PC-9 (cell line): ENCODE measurements at regions not wholly inside any gene's neighbourhood (a gene's known extent, or its start where the extent isn't known, plus 50 kb on each side); places are given as distances from the start of the nearest gene placed in this dataset.

Experiments
- BruUV-seq: library from RNA; stranded (reverse); fragments of 400-500 nt; replicated peaks from 2 replicates; lab custom pipeline; 2021; lab: Mats Ljungman, UMichigan
- CTCF ChIA-PET: fragments of 300-600 bp; sonication (Branson Sonifier 250); formaldehyde crosslinking; loops from one replicate; lab custom pipeline; 2022; ENCODE audit warnings: antibody characterized with exemption; lab: Charles Lee
- POLR2A ChIA-PET: fragments of 300-600 bp; sonication (Branson Sonifier 250); formaldehyde crosslinking; loops from one replicate; lab custom pipeline; 2022; ENCODE audit warnings: antibody characterized with exemption; ENCODE audit not compliant: unreplicated experiment; lab: Charles Lee
- DNase-seq, 2 experiments: peaks; one replicate each; pipeline versions ENCODE4 v3.0.0 to v3.0.0-alpha.2; 2015 to 2022; ENCODE audit warnings: mixed read lengths in 1 of 2
- H2AFZ ChIP-seq: fragments of 200-600 bp; sonication (generic); 2 replicates; pipeline ENCODE4 v1.8.1; 2017; ENCODE audit warnings: antibody characterized with exemption
- H3F3A ChIP-seq: fragments of 200-600 bp; sonication (generic); 2 replicates; pipeline ENCODE4 v1.8.1; 2017; ENCODE audit warnings: antibody characterized with exemption, mild to moderate bottlenecking, low read depth; ENCODE audit not compliant: insufficient read depth
- H3K27ac ChIP-seq: fragments of 200-600 bp; sonication (generic); 2 replicates; pipeline ENCODE4 v1.6.1; 2016; ENCODE audit warnings: mixed run types
- H3K27me3 ChIP-seq: fragments of 200-600 bp; sonication (generic); 2 replicates; pipeline ENCODE4 v1.6.1; 2016; ENCODE audit warnings: low read depth, mixed run types; ENCODE audit not compliant: insufficient read depth
- H3K36me3 ChIP-seq: fragments of 200-600 bp; sonication (generic); 2 replicates; pipeline ENCODE4 v1.6.1; 2016; ENCODE audit warnings: low read depth, mixed run types
- H3K4me1 ChIP-seq: fragments of 200-600 bp; sonication (generic); replicated peaks from 2 replicates; pipeline ENCODE4 v1.6.1; 2016; ENCODE audit warnings: mixed run types; ENCODE audit not compliant: insufficient read depth
- H3K4me2 ChIP-seq: fragments of 200-600 bp; sonication (generic); 2 replicates; pipeline ENCODE4 v1.6.1; 2017; ENCODE audit warnings: mixed run types
- H3K4me3 ChIP-seq: fragments of 200-600 bp; sonication (generic); 2 replicates; pipeline ENCODE4 v1.6.1; 2016; ENCODE audit warnings: mixed run types
- H3K79me2 ChIP-seq: fragments of 200-600 bp; sonication (generic); 2 replicates; pipeline ENCODE4 v1.6.1; 2017; ENCODE audit warnings: low read depth, mixed run types
- H3K9me2 ChIP-seq: fragments of 200-600 bp; sonication (generic); 2 replicates; pipeline ENCODE4 v1.8.1; 2017; ENCODE audit warnings: mild to moderate bottlenecking; ENCODE audit not compliant: insufficient read depth
- H3K9me3 ChIP-seq: fragments of 200-600 bp; sonication (generic); 2 replicates; pipeline ENCODE4 v1.8.1; 2016; ENCODE audit warnings: low read depth; ENCODE audit not compliant: insufficient read depth
- H4K20me1 ChIP-seq: fragments of 200-600 bp; sonication (generic); 2 replicates; pipeline ENCODE4 v1.8.1; 2017; ENCODE audit not compliant: insufficient read depth
- EZH2 ChIP-seq: fragments of 200-600 bp; sonication (generic); IDR thresholded peaks from 2 replicates; pipeline ENCODE4 v1.8.0; 2017; ENCODE audit warnings: antibody characterized with exemption, low read depth
- intact Hi-C: fragments of 100-400 bp; cut with micrococcal nuclease; formaldehyde crosslinking; loops from one replicate; pipeline ENCODE4 v1.10.0; 2022; ENCODE audit not compliant: unreplicated experiment
- TF ChIP-seq, protein P1 (sequence below): fragments of 200-600 bp; sonication (generic); conservative IDR thresholded peaks from 2 replicates; pipeline ENCODE4 v1.6.1; 2017; ENCODE audit warnings: mixed run types, antibody characterized with exemption, mild to moderate bottlenecking, moderate library complexity

DNA sequence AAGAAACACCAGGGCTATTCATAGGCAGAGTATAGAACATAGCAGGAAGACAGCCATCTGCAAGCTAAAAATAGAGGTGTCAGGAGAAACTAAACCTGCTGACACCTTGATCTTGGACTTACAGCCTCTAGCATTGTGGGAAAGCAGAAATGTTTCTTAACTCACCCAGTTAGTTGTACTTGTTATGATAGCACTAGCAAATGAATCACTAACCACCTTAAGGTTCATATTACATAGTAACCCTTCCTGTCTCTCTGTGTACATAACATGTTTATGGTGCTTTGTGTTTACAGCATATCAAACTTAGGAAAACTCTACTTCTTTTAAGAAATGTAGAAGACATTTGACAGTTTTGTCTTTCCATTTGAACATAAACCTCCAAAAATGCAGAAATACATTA is 1031.3 kb downstream of the FSCB start:
- Histone ChIP-seq H4K20me1 (no peaks in the 10 kb centered on the region), H3K4me2 (no peak overlapping the region), H3K27me3 (no peaks in the 10 kb centered on the region), H3K9me2 (no peaks in the 10 kb centered on the region; the same call in 1 of the 2 replicates), H3K36me3 (no peaks in the 10 kb centered on the region), H3K4me3 (no peak overlapping the region), H3K79me2 (no peaks in the 10 kb centered on the region), H3F3A (no peaks in the 10 kb centered on the region), H3K9me3 (no peaks in the 10 kb centered on the region), H2AFZ (no peak overlapping the region), H3K4me1 (no peaks in the 10 kb centered on the region), H3K27ac (no peak overlapping the region)
- intact Hi-C loops: no loop called here
- ChIA-PET POLR2A (no interaction called here), CTCF (no interaction called here)
- TF ChIP-seq, protein P1, sequence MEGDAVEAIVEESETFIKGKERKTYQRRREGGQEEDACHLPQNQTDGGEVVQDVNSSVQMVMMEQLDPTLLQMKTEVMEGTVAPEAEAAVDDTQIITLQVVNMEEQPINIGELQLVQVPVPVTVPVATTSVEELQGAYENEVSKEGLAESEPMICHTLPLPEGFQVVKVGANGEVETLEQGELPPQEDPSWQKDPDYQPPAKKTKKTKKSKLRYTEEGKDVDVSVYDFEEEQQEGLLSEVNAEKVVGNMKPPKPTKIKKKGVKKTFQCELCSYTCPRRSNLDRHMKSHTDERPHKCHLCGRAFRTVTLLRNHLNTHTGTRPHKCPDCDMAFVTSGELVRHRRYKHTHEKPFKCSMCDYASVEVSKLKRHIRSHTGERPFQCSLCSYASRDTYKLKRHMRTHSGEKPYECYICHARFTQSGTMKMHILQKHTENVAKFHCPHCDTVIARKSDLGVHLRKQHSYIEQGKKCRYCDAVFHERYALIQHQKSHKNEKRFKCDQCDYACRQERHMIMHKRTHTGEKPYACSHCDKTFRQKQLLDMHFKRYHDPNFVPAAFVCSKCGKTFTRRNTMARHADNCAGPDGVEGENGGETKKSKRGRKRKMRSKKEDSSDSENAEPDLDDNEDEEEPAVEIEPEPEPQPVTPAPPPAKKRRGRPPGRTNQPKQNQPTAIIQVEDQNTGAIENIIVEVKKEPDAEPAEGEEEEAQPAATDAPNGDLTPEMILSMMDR: no peak
- no peak for TF ChIP-seq EZH2
- no TSS peak for BruUV-seq
- DNase-seq: no peak

DNA sequence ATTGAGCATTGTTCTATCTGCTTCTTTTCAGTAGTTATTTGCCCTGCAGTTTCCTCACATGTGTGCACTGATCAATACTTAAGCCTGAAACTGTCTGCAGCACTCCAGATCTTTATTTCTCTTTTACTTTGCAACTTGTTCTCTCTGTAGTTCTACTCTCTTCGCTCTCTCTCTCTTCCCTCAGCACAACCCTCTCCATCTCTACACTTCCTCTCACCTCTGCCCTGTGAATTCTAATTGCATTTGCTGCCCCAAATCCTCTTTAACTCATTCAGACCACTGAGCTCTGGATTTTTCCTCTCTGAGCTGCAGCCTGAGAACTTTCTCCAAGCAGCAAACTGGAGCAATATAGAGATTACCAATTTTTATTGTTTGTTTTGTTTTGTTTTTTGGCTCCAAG is 1035.5 kb downstream of the FSCB start:
- Histone ChIP-seq H3K4me1 (no peaks in the 10 kb centered on the region), H3K9me3 (no peaks in the 10 kb centered on the region), H3K36me3 (no peaks in the 10 kb centered on the region), H3K4me2 (no peak overlapping the region), H3K27ac (no peak overlapping the region), H2AFZ (no peak overlapping the region), H3K9me2 (no peaks in the 10 kb centered on the region; the same call in 1 of the 2 replicates), H3F3A (no peaks in the 10 kb centered on the region), H3K79me2 (no peaks in the 10 kb centered on the region), H3K27me3 (no peaks in the 10 kb centered on the region), H4K20me1 (no peaks in the 10 kb centered on the region), H3K4me3 (no peak overlapping the region)
- POLR2A ChIA-PET: no interaction called here
- TF ChIP-seq, protein P1: no peak
- no peak for TF ChIP-seq EZH2
- BruUV-seq: no TSS peak
- CTCF ChIA-PET: no interaction called here
- intact Hi-C loops: no loop called here
- no peak for DNase-seq

DNA sequence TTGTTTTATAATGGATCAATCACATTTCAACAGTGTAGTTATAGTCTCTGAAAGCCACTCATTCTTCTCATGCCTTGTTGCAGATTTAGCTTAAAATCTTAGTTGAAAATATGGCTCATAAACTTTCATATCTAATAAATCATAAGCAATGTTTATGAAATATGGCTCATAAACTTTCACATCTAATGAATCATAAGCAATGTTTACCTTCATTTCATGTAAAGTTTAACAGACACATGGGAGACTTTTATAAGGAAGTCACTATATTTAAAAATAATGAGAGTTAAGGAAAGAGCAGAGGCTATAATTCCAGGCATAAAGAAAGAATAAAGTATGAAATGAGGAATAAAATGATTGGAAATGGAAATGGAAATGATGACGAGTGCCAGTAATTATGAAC is 1042.1 kb downstream of the FSCB start:
- H3K79me2 ChIP-seq: no peaks in the 10 kb centered on the region
- no peak overlapping the region for H3K4me3 ChIP-seq
- intact Hi-C loops: no loop called here
- TF ChIP-seq, protein P1: no peak
- no peak for TF ChIP-seq EZH2
- DNase-seq: no peak
- no peak overlapping the region for H3K4me2 ChIP-seq
- H3K27me3 ChIP-seq: no peaks in the 10 kb centered on the region
- H2AFZ ChIP-seq: no peak overlapping the region
- no peaks in the 10 kb centered on the region for H4K20me1 ChIP-seq
- no peaks in the 10 kb centered on the region for H3F3A ChIP-seq
- no peaks in the 10 kb centered on the region for H3K9me3 ChIP-seq
- no peaks in the 10 kb centered on the region for H3K9me2 ChIP-seq
- no peak overlapping the region for H3K27ac ChIP-seq
- H3K36me3 ChIP-seq: no peaks in the 10 kb centered on the region
- CTCF ChIA-PET: no interaction called here
- H3K4me1 ChIP-seq: no peaks in the 10 kb centered on the region
- POLR2A ChIA-PET: no interaction called here
- no TSS peak for BruUV-seq
